GM12875 (cell line): ENCODE measurements at regions not wholly inside any gene's neighbourhood (a gene's known extent, or its start where the extent isn't known, plus 50 kb on each side); places are given as distances from the start of the nearest gene placed in this dataset.

Experiments
- H3K4me3 ChIP-seq: one replicate; pipeline ENCODE4 v1.5.1; 2011; ENCODE audit warnings: low read depth, low read length, control low read depth
- CTCF ChIP-seq: IDR thresholded peaks from 2 replicates; pipeline ENCODE4 v1.5.1; 2011; ENCODE audit warnings: low read depth, mild to moderate bottlenecking, control low read depth, inconsistent platforms, low read length, moderate library complexity, borderline replicate concordance; ENCODE audit not compliant: insufficient read depth

GRCh38 chr14:99081880-99082279, 190.1 kb downstream of the BCL11B start:
- no peak overlapping the region for H3K4me3 ChIP-seq
- TF ChIP-seq CTCF: no peak

GRCh38 chr14:99093532-99094517, 178.2 kb downstream of the BCL11B start:
- TF ChIP-seq CTCF: no peak
- no peak overlapping the region for H3K4me3 ChIP-seq

- no peak overlapping the region for H3K4me3 ChIP-seq
- no peak for TF ChIP-seq CTCF
Measured at GRCh38 chr14:99094901-99095300, 177.1 kb downstream of the BCL11B start.

GRCh38 chr14:99095369-99095768, 176.6 kb downstream of the BCL11B start:
- no peak overlapping the region for H3K4me3 ChIP-seq
- no peak for TF ChIP-seq CTCF

GRCh38 chr14:99098199-99098598, 173.8 kb downstream of the BCL11B start:
- no peak overlapping the region for H3K4me3 ChIP-seq
- no peak for TF ChIP-seq CTCF

- no peak for TF ChIP-seq CTCF
- no peak overlapping the region for H3K4me3 ChIP-seq
Measured at GRCh38 chr14:99099051-99099787, 172.8 kb downstream of the BCL11B start.
